Left ventricle myocardium inferior (tissue), 1 donor: ENCODE measurements at regions not wholly inside any gene's neighbourhood (a gene's known extent, or its start where the extent isn't known, plus 50 kb on each side); places are given as distances from the start of the nearest gene placed in this dataset.
"Not testable (repeated sequence)": the region's sequence is repeated elsewhere in the genome, so short reads cannot be mapped to it uniquely, and the experiment has no call there.

Source experiments
- DNase-seq: peaks from one replicate; pipeline ENCODE4 v3.0.0-alpha.2; 2020
- H3K27ac ChIP-seq: fragments of 200-600 bp; replicated peaks from 2 replicates; pipeline ENCODE4 v1.8.0; 2021
- H3K27me3 ChIP-seq: fragments of 200-600 bp; 2 replicates; pipeline ENCODE4 v1.8.0; 2021; ENCODE audit warnings: low read depth
- H3K36me3 ChIP-seq: fragments of 200-600 bp; 2 replicates; pipeline ENCODE4 v1.8.0; 2021
- H3K4me1 ChIP-seq: fragments of 200-600 bp; 2 replicates; pipeline ENCODE4 v1.8.0; 2021
- H3K4me3 ChIP-seq: fragments of 200-600 bp; 2 replicates; pipeline ENCODE4 v1.8.0; 2021; ENCODE audit warnings: mild to moderate bottlenecking, moderate library complexity
- H3K9me3 ChIP-seq: fragments of 200-600 bp; replicated peaks from 2 replicates; pipeline ENCODE4 v1.8.0; 2021
- CTCF ChIP-seq: fragments of 200-600 bp; IDR thresholded peaks from 2 replicates; pipeline ENCODE4 v1.8.0; 2021; ENCODE audit warnings: antibody characterized with exemption, mild to moderate bottlenecking, borderline replicate concordance
- intact Hi-C: fragments of 100-400 bp; cut with micrococcal nuclease; formaldehyde crosslinking; loops from one replicate; pipeline ENCODE4 v1.11.0; 2022
- donor health status: DM: no; HTN: yes; CAD: no; lungs with severe emphysema.

- no peak for DNase-seq
- Histone ChIP-seq H3K4me3 (no peak overlapping the region), H3K4me1 (no peaks in the 10 kb centered on the region), H3K36me3 (no peaks in the 10 kb centered on the region), H3K27ac (no peak overlapping the region), H3K9me3 (no peaks in the 10 kb centered on the region), H3K27me3 (peaks cover 16% of the 10 kb centered on the region)
- no peak for TF ChIP-seq CTCF
- intact Hi-C loops: no loop called here
Measured at GRCh38 chr9:119884438-119884837, 515.2 kb upstream of the BRINP1 start.

- intact Hi-C loops: no loop called here
- DNase-seq: no peak
- no peak for TF ChIP-seq CTCF
- Histone ChIP-seq H3K9me3 (no peaks in the 10 kb centered on the region), H3K36me3 (no peaks in the 10 kb centered on the region), H3K4me3 (no peak overlapping the region), H3K4me1 (no peaks in the 10 kb centered on the region), H3K27me3 (peaks cover 23% of the 10 kb centered on the region), H3K27ac (no peak overlapping the region)
Measured at GRCh38 chr9:119881898-119882297, 512.7 kb upstream of the BRINP1 start.

GRCh38 chr9:119880361-119880760 lies 511.1 kb upstream of the BRINP1 start:
- H3K27ac ChIP-seq: no peak overlapping the region
- H3K4me1 ChIP-seq: no peaks in the 10 kb centered on the region
- no peak for DNase-seq
- intact Hi-C loops: no loop called here
- TF ChIP-seq CTCF: no peak
- no peaks in the 10 kb centered on the region for H3K36me3 ChIP-seq
- no peaks in the 10 kb centered on the region for H3K9me3 ChIP-seq
- no peak overlapping the region for H3K4me3 ChIP-seq
- H3K27me3 ChIP-seq: peaks cover 23% of the 10 kb centered on the region

GRCh38 chr9:119877306-119877705 lies 508.1 kb upstream of the BRINP1 start:
- no peak for DNase-seq
- peaks cover 19% of the 10 kb centered on the region for H3K27me3 ChIP-seq
- H3K27ac ChIP-seq: no peak overlapping the region
- TF ChIP-seq CTCF: no peak
- no peaks in the 10 kb centered on the region for H3K9me3 ChIP-seq
- intact Hi-C loops: no loop called here
- H3K36me3 ChIP-seq: no peaks in the 10 kb centered on the region
- no peak overlapping the region for H3K4me3 ChIP-seq
- no peaks in the 10 kb centered on the region for H3K4me1 ChIP-seq

GRCh38 chr9:119873877-119874276 lies 504.6 kb upstream of the BRINP1 start:
- intact Hi-C loops: no loop called here
- H3K36me3 ChIP-seq: no peaks in the 10 kb centered on the region
- no peak for TF ChIP-seq CTCF
- H3K4me1 ChIP-seq: no peaks in the 10 kb centered on the region
- H3K9me3 ChIP-seq: no peaks in the 10 kb centered on the region
- H3K27me3 ChIP-seq: peaks cover 12% of the 10 kb centered on the region
- H3K27ac ChIP-seq: no peak overlapping the region
- H3K4me3 ChIP-seq: no peak overlapping the region
- DNase-seq: no peak

GRCh38 chr9:119870251-119870650 lies 501.0 kb upstream of the BRINP1 start:
- intact Hi-C loops, H3K36me3 ChIP-seq, H3K27ac ChIP-seq, DNase-seq, H3K4me3 ChIP-seq, H3K27me3 ChIP-seq, H3K4me1 ChIP-seq: not testable (repeated sequence)
- H3K9me3 ChIP-seq: peaks cover 17% of the 10 kb centered on the region
